NCI-H2196 treated with DMSO at 0.1 percent for 48 hours (cell line): ENCODE measurements at regions not wholly inside any gene's neighbourhood (a gene's known extent, or its start where the extent isn't known, plus 50 kb on each side); places are given as distances from the start of the nearest gene placed in this dataset.
"Not testable (repeated sequence)": the region's sequence is repeated elsewhere in the genome, so short reads cannot be mapped to it uniquely, and the experiment has no call there.

Experiments
- DNase-seq: peaks from one replicate; lab custom pipeline; 2025; ENCODE audit not compliant: unreplicated experiment; lab: John Stamatoyannopoulos, UW

GRCh38 chr10:28434063-28434462 lies 98.9 kb upstream of the WAC start:
- no peak for DNase-seq

- no peak for DNase-seq
Observed at GRCh38 chr10:28442403-28442802, 90.5 kb upstream of the WAC start.

GRCh38 chr10:28444031-28444430 lies 88.9 kb upstream of the WAC start:
- DNase-seq = no peak

- DNase-seq = no peak
Observed at GRCh38 chr10:28445516-28445915, 87.4 kb upstream of the WAC start.

DNA sequence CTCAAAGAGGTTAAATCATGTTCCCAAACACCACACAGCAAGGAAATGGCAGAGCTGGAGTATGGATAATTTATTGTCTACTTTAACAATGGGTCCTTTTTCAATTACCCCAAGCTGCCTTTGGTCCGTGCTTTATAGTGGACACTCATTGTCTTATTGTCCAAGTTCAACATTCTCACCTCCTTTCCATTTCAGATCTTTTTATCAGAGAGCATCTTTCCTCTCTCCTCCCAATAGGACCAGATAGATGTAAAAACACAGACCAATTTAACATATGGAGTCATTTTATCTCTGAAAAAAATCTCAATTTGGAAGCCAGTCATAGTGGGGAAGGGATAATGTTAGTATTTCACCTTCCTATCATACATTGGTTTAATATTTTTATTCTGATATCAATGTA lies 83.5 kb upstream of the WAC start:
- no peak for DNase-seq

GRCh38 chr10:28449926-28450325 lies 83.0 kb upstream of the WAC start:
- DNase-seq = no peak

DNA sequence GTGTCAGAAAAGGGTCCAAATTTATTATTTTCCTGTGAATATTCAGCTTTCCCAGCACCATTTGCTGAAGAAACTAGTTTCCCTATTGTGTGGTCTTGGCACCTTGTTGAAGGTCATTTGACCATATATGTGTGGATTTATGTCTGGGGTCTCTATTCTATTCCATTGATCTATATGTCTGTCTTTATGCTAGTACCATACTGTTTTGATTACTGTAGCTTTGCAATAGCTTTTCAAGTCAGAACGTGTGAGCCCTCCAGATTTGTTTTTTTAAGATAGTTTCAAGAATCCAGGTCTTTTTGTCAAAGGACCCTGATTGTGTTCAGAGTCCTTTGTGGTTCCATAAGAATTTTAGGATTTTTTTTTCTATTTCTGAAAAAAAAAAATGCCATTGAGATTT lies 79.0 kb upstream of the WAC start:
- DNase-seq = no peak

- DNase-seq = no peak
Observed at GRCh38 chr10:28457110-28457509, 75.8 kb upstream of the WAC start.

GRCh38 chr10:28457873-28458272 lies 75.0 kb upstream of the WAC start:
- not testable (repeated sequence) for DNase-seq

DNA sequence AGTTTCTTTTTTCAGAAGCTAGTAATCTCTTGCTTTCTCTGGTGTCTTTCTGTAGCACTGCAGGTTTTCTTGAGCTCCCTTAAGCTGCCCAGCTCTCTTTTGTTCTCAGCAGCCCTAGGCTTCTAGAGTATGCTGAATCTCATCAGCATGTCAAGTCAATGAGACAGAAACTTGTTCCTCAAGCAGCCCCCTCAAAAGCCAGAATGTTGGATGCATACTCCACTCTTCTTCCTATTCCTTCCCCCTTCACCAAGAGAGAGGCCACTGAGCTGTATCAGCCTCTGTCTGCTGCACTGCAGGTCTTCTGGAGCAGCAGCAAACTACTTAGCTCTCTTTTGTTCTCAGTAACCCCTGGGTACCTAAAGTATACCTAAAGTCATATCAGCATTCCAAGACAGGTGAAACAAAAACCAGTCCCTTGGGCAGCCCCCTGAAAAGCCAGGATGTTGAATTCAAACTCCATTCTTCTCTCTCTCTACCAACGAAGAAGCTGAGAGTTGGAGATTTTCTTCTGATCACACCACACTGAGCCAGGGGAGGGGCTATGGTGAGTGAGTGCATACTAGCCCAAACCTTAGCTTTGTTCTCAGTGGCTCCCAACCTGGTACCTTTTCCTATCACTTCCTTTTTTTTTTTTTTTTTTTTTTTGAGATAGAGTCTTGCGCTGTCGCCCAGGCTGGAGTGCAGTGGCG lies 73.3 kb upstream of the WAC start:
- no peak for DNase-seq

GRCh38 chr10:28463141-28463540 lies 69.8 kb upstream of the WAC start:
- DNase-seq = no peak

DNA sequence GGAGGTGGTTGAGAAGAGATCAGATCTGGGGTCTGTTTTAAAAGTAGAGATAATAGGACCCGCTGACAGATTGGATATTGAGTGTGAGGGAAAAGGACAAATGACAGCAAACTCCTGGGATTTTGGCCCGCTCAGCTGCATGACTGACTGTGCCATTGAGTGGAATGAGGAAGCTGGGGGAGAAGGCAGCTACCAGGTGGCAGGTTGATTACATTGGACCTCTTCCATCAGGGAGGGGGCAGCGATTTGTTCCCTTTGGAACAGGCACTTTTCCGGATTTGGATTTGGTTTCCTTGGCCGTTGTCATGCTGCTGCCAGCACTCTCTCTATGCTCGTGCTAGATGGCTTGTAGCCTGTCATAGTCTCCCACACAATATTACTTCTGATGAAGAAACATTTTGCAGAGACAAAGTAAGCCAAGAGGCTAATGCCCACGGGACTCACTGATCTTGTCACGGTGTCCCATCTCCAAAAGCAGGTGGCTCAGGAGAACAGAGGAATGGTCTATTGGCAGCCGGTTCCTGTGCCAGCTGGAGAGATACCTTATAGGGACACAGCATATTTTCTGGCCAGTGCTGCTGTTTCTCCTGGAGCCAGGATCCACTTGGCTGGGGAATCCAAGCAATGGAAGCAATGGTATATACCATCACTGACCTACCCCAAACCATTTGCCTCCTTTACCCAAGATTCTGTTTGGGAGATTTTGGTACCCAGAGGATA lies 69.1 kb upstream of the WAC start:
- DNase-seq = peak; percentile 17

DNA sequence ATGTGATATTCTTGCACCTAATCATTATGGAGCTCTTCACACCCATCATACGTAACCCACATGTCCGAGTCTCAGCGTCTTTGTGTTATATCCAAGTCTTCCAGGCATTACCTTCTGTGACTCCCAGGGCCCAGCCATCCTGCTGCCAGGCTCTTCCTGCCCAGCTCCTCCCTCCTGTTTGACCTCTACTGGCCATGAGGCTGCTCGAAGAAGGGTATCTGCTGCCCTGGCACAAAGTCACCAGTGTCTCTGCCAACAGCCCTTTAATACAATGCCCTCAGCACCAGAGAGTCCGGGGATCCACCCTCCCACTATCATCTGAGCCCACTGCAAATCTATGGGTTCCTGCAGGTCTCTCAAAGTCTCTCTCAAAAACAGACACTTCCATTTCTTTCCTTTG lies 65.3 kb upstream of the WAC start:
- no peak for DNase-seq

GRCh38 chr10:28468707-28469483 lies 64.0 kb upstream of the WAC start:
- no peak for DNase-seq

- DNase-seq = no peak
Observed at GRCh38 chr10:28470873-28471651, 61.9 kb upstream of the WAC start.

DNA sequence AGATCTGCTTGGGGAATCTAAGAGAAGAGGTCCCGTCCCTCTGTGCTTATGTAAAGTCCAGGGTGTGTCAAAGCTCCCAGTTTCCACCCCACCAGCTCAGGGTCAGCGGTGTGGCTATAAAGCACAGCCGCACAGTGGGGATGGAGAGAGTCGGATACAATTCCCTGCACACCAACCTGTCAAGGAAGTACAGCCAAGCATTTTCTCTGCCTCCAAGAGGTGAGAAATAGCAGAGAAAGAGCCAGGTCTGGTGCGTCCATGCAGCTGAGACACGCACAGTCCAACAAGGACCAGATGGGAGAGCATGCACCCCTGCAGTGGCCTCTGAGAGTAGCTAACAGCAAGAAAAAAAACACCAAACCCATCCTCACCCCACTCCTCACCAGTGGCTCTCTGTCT lies 61.3 kb upstream of the WAC start:
- no peak for DNase-seq

- no peak for DNase-seq
Observed at GRCh38 chr10:28478646-28479045, 54.3 kb upstream of the WAC start.

DNA sequence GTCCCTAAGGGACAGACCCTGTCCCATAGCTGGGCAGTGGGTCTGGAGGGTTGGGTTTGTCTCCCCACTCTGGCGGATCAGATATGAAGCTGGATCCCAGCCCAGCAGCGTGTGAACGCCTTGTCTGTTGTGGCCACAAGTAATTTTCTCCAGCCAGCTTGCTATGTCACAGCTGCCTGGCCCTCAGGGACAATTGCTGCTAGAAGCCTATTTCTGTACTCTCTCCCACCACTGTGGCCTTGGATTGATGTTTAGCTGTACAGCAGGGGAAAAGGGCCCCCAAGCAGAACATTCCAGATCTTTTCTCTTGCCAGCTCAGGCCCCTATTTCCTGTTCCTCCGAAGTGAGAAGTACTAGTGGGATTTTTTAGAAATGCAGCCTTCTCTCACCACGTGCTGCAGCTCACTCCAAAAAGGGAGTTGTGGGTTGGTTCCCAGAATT lies 53.5 kb upstream of the WAC start:
- no peak for DNase-seq

DNA sequence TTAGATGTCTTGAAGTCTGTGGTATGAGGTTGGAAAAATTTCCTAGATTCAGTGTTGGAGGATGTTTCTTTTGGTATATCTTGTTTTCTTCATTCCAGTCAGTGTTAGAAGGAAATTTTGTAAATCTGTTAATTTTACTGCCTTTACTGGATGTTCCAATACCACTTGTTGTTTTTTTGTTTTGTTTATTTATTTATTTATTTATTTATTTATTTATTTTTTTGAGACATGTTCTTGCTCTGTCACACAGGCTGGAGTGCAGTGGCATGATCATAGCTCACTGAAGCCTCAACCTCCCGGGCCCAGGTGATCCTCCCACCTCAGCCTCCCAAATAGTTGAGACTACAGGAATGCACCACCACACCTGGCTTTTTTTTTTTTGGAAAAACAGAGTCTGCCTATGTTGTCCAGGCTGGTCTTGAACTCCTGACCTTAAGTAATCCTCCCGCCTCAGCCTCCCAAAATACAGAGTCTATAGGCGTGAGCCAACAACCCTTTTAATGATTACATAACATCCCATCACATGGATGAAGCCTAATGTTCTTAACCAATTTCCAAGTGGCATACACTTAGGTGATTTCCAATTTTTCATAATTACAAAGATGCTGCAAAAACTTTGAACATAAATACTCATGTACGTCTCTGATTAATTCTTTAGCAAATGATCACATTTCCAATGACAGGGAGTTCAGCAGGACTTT lies 52.8 kb upstream of the WAC start:
- no peak for DNase-seq

DNA sequence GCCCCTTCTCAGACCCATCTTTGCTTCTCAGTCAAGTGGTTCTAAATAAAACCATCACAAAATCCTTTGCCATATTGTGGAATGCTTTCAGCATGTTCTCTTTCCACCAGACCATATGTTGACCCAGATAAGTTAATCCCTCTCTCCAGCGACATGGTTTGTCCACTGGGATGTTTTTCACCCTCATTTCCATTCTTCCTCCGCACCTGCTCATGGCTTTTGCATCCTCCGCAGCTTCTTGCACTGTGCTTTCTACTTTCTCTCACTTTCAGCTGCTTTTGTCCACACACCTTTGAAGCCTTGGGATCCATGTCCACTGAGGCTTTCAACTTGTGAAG lies 52.3 kb upstream of the WAC start:
- no peak for DNase-seq

DNA sequence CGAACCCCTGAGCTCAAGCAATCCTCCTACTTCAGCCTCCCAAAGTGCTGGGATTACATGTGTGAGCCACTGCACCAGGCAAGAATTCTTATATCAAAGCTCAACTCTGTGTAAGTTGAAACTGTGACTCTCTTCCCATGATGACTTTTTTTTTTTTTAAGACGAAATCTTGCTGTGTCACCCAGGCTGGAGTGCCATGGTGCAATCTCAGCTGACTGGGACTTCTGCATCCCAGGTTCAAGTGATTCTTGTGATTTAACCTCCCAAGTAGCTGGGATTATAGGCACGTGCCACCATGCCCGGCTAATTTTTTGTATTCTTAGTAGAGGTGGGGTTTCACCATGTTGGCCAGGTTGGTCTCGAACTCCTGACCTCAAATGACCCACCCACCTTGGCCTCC lies 51.6 kb upstream of the WAC start:
- DNase-seq = not testable (repeated sequence)
